Caco-2 (cell line): ENCODE measurements at regions not wholly inside any gene's neighbourhood (a gene's known extent, or its start where the extent isn't known, plus 50 kb on each side); places are given as distances from the start of the nearest gene placed in this dataset.

Experiments used
- BruUV-seq: library from RNA; stranded (reverse); fragments of 400-500 nt; replicated peaks from 2 replicates; lab custom pipeline; 2021; lab: Mats Ljungman, UMichigan
- CTCF ChIA-PET: fragments of 300-600 bp; sonication (Branson Sonifier 250); formaldehyde crosslinking; loops from one replicate; lab custom pipeline; 2022; ENCODE audit warnings: antibody characterized with exemption; lab: Charles Lee
- POLR2A ChIA-PET: fragments of 300-600 bp; sonication (Branson Sonifier 250); formaldehyde crosslinking; loops from one replicate; lab custom pipeline; 2022; ENCODE audit warnings: antibody characterized with exemption; lab: Charles Lee
- DNase-seq, 2 experiments: peaks; one replicate each; pipeline versions ENCODE4 v3.0.0 to v3.0.0-alpha.2; 2020 to 2022
- H3K27me3 ChIP-seq: replicated peaks from 2 replicates; pipeline ENCODE4 v1.6.0; 2011; ENCODE audit warnings: low read length; ENCODE audit not compliant: control insufficient read depth, insufficient read depth
- H3K36me3 ChIP-seq: 2 replicates; pipeline ENCODE4 v1.5.1; 2011; ENCODE audit warnings: low read length; ENCODE audit not compliant: control insufficient read depth, insufficient read depth
- H3K4me1 ChIP-seq: fragments of 250-450 bp; sonication (Bioruptor Pico); 2 replicates; pipeline ENCODE4 v1.5.1; 2020; ENCODE audit warnings: mild to moderate bottlenecking
- H3K4me3 ChIP-seq: 2 replicates; pipeline ENCODE4 v1.5.1; 2011; ENCODE audit warnings: low read depth, mild to moderate bottlenecking, control low read depth, low read length
- H3K9me3 ChIP-seq: fragments of 250-450 bp; sonication (Bioruptor Pico); 2 replicates; pipeline ENCODE4 v1.5.1; 2020; ENCODE audit warnings: mild to moderate bottlenecking, moderate library complexity
- H3K27ac Mint-ChIP-seq: one replicate; pipeline ENCODE4 v1.8.0; 2022; ENCODE audit warnings: mixed read lengths; ENCODE audit not compliant: unreplicated experiment
- H3K27me3 Mint-ChIP-seq: one replicate; pipeline ENCODE4 v1.8.0; 2022; ENCODE audit warnings: mixed read lengths; ENCODE audit not compliant: insufficient read depth, unreplicated experiment
- H3K36me3 Mint-ChIP-seq: one replicate; pipeline ENCODE4 v1.8.0; 2022; ENCODE audit warnings: mild to moderate bottlenecking, mixed read lengths; ENCODE audit not compliant: insufficient read depth, unreplicated experiment
- H3K4me1 Mint-ChIP-seq: one replicate; pipeline ENCODE4 v1.8.0; 2022; ENCODE audit warnings: low read depth, mixed read lengths; ENCODE audit not compliant: unreplicated experiment
- H3K4me3 Mint-ChIP-seq: one replicate; pipeline ENCODE4 v1.8.0; 2022; ENCODE audit warnings: mild to moderate bottlenecking, moderate library complexity, mixed read lengths; ENCODE audit not compliant: unreplicated experiment
- H3K9me3 Mint-ChIP-seq: one replicate; pipeline ENCODE4 v1.8.0; 2022; ENCODE audit warnings: mixed read lengths; ENCODE audit not compliant: unreplicated experiment
- CTCF ChIP-seq, 2 experiments: fragments of 200-600 bp in 1 of 2; IDR thresholded peaks; 1 replicate in 1 of 2; 2 replicates in 1 of 2; pipeline versions ENCODE4 v1.5.1 to v1.8.0; 2011 to 2022; ENCODE audit warnings: antibody characterized with exemption in 1 of 2, control low read depth in 1 of 2, inconsistent platforms in 1 of 2, low read depth in 1 of 2, low read length in 1 of 2, mild to moderate bottlenecking in 1 of 2, moderate library complexity in 1 of 2; ENCODE audit not compliant: insufficient read depth in 1 of 2, severe bottlenecking in 1 of 2, unreplicated experiment in 1 of 2
- intact Hi-C: fragments of 100-400 bp; cut with micrococcal nuclease; formaldehyde crosslinking; loops from one replicate; pipeline ENCODE4 v1.10.0; 2022; ENCODE audit not compliant: unreplicated experiment

GRCh38 chr22:47558828-47559700, 796.6 kb downstream of the TBC1D22A start:
- POLR2A ChIA-PET, result no interaction called here
- Mint-ChIP-seq H3K36me3 (no peaks in the 10 kb centered on the region), H3K27ac (no peak overlapping the region), H3K27me3 (peaks cover 14% of the 10 kb centered on the region), H3K4me1 (no peaks in the 10 kb centered on the region), H3K9me3 (peaks cover 9% of the 10 kb centered on the region), H3K4me3 (no peak overlapping the region)
- TF ChIP-seq CTCF (IDR thresholded peaks at IDR 0.05; ENCODE audit: insufficient read depth in 1 of 2, low read depth in 1 of 2, low read length in 1 of 2, severe bottlenecking in 1 of 2, unreplicated experiment in 1 of 2), result no peak
- no TSS peak for BruUV-seq
- Histone ChIP-seq H3K36me3 (no peaks in the 10 kb centered on the region), H3K4me3 (no peak overlapping the region), H3K4me1 (no peaks in the 10 kb centered on the region), H3K9me3 (no peaks in the 10 kb centered on the region), H3K27me3 (no peaks in the 10 kb centered on the region)
- intact Hi-C loops, result no loop called here
- no peak for DNase-seq
- CTCF ChIA-PET, result no interaction called here

GRCh38 chr22:47556473-47556872, 794.0 kb downstream of the TBC1D22A start:
- Mint-ChIP-seq H3K27me3 (no peaks in the 10 kb centered on the region), H3K27ac (no peak overlapping the region), H3K4me3 (no peak overlapping the region), H3K4me1 (no peaks in the 10 kb centered on the region), H3K36me3 (no peaks in the 10 kb centered on the region), H3K9me3 (peaks cover 9% of the 10 kb centered on the region)
- Histone ChIP-seq H3K36me3 (no peaks in the 10 kb centered on the region), H3K4me3 (no peak overlapping the region), H3K27me3 (no peaks in the 10 kb centered on the region; the same call in 1 of the 2 replicates), H3K4me1 (no peaks in the 10 kb centered on the region), H3K9me3 (no peaks in the 10 kb centered on the region)
- POLR2A ChIA-PET, result no interaction called here
- no peak for TF ChIP-seq CTCF (IDR thresholded peaks at IDR 0.05; ENCODE audit: insufficient read depth in 1 of 2, low read depth in 1 of 2, low read length in 1 of 2, severe bottlenecking in 1 of 2, unreplicated experiment in 1 of 2)
- intact Hi-C loops, result no loop called here
- DNase-seq, result no peak
- CTCF ChIA-PET, result no interaction called here
- no TSS peak for BruUV-seq

GRCh38 chr22:47553436-47553835, 791.0 kb downstream of the TBC1D22A start:
- Histone ChIP-seq H3K36me3 (no peaks in the 10 kb centered on the region), H3K9me3 (no peaks in the 10 kb centered on the region), H3K27me3 (no peaks in the 10 kb centered on the region; the same call in 1 of the 2 replicates), H3K4me3 (no peak overlapping the region), H3K4me1 (no peaks in the 10 kb centered on the region)
- Mint-ChIP-seq H3K9me3 (peaks cover 9% of the 10 kb centered on the region), H3K4me1 (no peaks in the 10 kb centered on the region), H3K27ac (no peak overlapping the region), H3K27me3 (peaks cover 9% of the 10 kb centered on the region), H3K4me3 (no peak overlapping the region), H3K36me3 (no peaks in the 10 kb centered on the region)
- POLR2A ChIA-PET, result no interaction called here
- CTCF ChIA-PET, result no interaction called here
- no TSS peak for BruUV-seq
- intact Hi-C loops, result no loop called here
- no peak for DNase-seq
- TF ChIP-seq CTCF (IDR thresholded peaks at IDR 0.05; ENCODE audit: insufficient read depth in 1 of 2, low read depth in 1 of 2, low read length in 1 of 2, severe bottlenecking in 1 of 2, unreplicated experiment in 1 of 2), result no peak
